ENCODE measurements at regions not wholly inside any gene's neighbourhood (a gene's known extent, or its start where the extent isn't known, plus 50 kb on each side); places are given as distances from the start of the nearest gene placed in this dataset.

GRCh38 chr12:22787557-22787956 lies 162.6 kb downstream of the ETNK1 start:
- TF ChIP-seq POLR2A (IDR thresholded peaks at IDR 0.05) (no peak), CTCF (IDR thresholded peaks at IDR 0.05) (no peak)

All from testis (tissue), 2 donors.